ENCODE measurements at regions not wholly inside any gene's neighbourhood (a gene's known extent, or its start where the extent isn't known, plus 50 kb on each side); places are given as distances from the start of the nearest gene placed in this dataset.

GRCh38 chr11:96697466-96697865, 307.7 kb downstream of the JRKL start:
- no peaks in the 10 kb centered on the region for H3K4me1 ChIP-seq (ENCODE audit: control insufficient read depth in 4 of 4, insufficient read depth in 4 of 4, low read length in 3 of 4)
- H3K27ac ChIP-seq (ENCODE audit: low read depth in 1 of 2, low read length in 2 of 2) = no peak overlapping the region
- no peak overlapping the region for H3K9ac ChIP-seq (ENCODE audit: low read depth in 1 of 2, low read length in 2 of 2)
- WGBS = 86% methylated on average over 3 of the region's 3 CpGs
- no peaks in the 10 kb centered on the region for H3K36me3 ChIP-seq (ENCODE audit: control insufficient read depth in 4 of 4, insufficient read depth in 3 of 4, low read depth in 1 of 4, low read length in 3 of 4)
- no peaks in the 10 kb centered on the region for H3K9me3 ChIP-seq (ENCODE audit: control insufficient read depth in 4 of 4, low read length in 3 of 4)
- TF ChIP-seq RXRA (IDR thresholded peaks at IDR 0.05) = no peak
- TF ChIP-seq FOXA1 (IDR thresholded peaks at IDR 0.05) = no peak
- no peak for TF ChIP-seq YY1 (IDR thresholded peaks at IDR 0.05)
- TF ChIP-seq ZBTB33 (IDR thresholded peaks at IDR 0.05) = no peak
- TF ChIP-seq HNF4A (conservative IDR thresholded peaks at IDR 0.05) = no peak
- TF ChIP-seq RAD21 (IDR thresholded peaks at IDR 0.05) = no peak
- TF ChIP-seq TAF1 (conservative IDR thresholded peaks at IDR 0.05) = no peak
- TF ChIP-seq GABPA (IDR thresholded peaks at IDR 0.05 in 1 of 2, conservative IDR thresholded peaks at IDR 0.05 in 1 of 2) = no peak
- TF ChIP-seq MAX (IDR thresholded peaks at IDR 0.05) = no peak
- no peak for TF ChIP-seq FOXA2 (IDR thresholded peaks at IDR 0.05)
- no peak for TF ChIP-seq SP1 (IDR thresholded peaks at IDR 0.05)
- DNase-seq (ENCODE audit: low spot score) = no peak
- H3K4me3 ChIP-seq (ENCODE audit: low read depth in 1 of 3, low read length in 3 of 3) = no peak overlapping the region
- H3K27me3 ChIP-seq (ENCODE audit: control insufficient read depth in 4 of 4, insufficient read depth in 4 of 4, low read length in 3 of 4) = no peaks in the 10 kb centered on the region

- Histone ChIP-seq H3K9me3 (ENCODE audit: control insufficient read depth in 4 of 4, low read length in 3 of 4) (no peaks in the 10 kb centered on the region), H3K36me3 (ENCODE audit: control insufficient read depth in 4 of 4, insufficient read depth in 3 of 4, low read depth in 1 of 4, low read length in 3 of 4) (no peaks in the 10 kb centered on the region), H3K4me1 (ENCODE audit: control insufficient read depth in 4 of 4, insufficient read depth in 4 of 4, low read length in 3 of 4) (no peaks in the 10 kb centered on the region), H3K4me3 (ENCODE audit: low read depth in 1 of 3, low read length in 3 of 3) (no peak overlapping the region), H3K27ac (ENCODE audit: low read depth in 1 of 2, low read length in 2 of 2) (no peak overlapping the region), H3K27me3 (ENCODE audit: control insufficient read depth in 4 of 4, insufficient read depth in 4 of 4, low read length in 3 of 4) (peaks cover 0 to 2% (median 0%) of the 10 kb centered on the region in 4 donors), H3K9ac (ENCODE audit: low read depth in 1 of 2, low read length in 2 of 2) (no peak overlapping the region)
- WGBS = 35% methylated on average over 3 of the region's 3 CpGs
- TF ChIP-seq MAX (IDR thresholded peaks at IDR 0.05) (no peak), SP1 (IDR thresholded peaks at IDR 0.05) (no peak), RAD21 (IDR thresholded peaks at IDR 0.05) (no peak), TAF1 (conservative IDR thresholded peaks at IDR 0.05) (no peak), YY1 (IDR thresholded peaks at IDR 0.05) (no peak), ATF3 (IDR thresholded peaks at IDR 0.05) (no peak), JUND (IDR thresholded peaks at IDR 0.05) (no peak), REST (IDR thresholded peaks at IDR 0.05) (no peak), RXRA (IDR thresholded peaks at IDR 0.05) (no peak), ZBTB33 (IDR thresholded peaks at IDR 0.05) (no peak), GABPA (IDR thresholded peaks at IDR 0.05 in 1 of 2, conservative IDR thresholded peaks at IDR 0.05 in 1 of 2) (no peak), FOXA2 (IDR thresholded peaks at IDR 0.05) (no peak), HNF4G (IDR thresholded peaks at IDR 0.05) (no peak), CTCF (IDR thresholded peaks at IDR 0.05; ENCODE audit: low read depth, low read length, missing input control) (no peak), EGR1 (IDR thresholded peaks at IDR 0.05; ENCODE audit: low read depth in 2 of 2) (no peak), FOXA1 (IDR thresholded peaks at IDR 0.05) (no peak), HNF4A (conservative IDR thresholded peaks at IDR 0.05) (no peak), NR2F2 (IDR thresholded peaks at IDR 0.05) (no peak)
- DNase-seq (ENCODE audit: low spot score) = no peak
These were observed 315.0 kb downstream of the JRKL start for GRCh38 chr11:96704847-96705246.
